ENCODE measurements at regions not wholly inside any gene's neighbourhood (a gene's known extent, or its start where the extent isn't known, plus 50 kb on each side); places are given as distances from the start of the nearest gene placed in this dataset.

- peak; percentile 59 for TF ChIP-seq CTCF (IDR thresholded peaks at IDR 0.05)
- no peak for TF ChIP-seq RORB (CRISPR knock-in tag; IDR thresholded peaks at IDR 0.05)
- no peak for TF ChIP-seq ZNF263 (CRISPR knock-in tag; IDR thresholded peaks at IDR 0.05; ENCODE audit: low read depth)
These were observed 94.1 kb downstream of the SLC25A47 start for GRCh38 chr14:100416921-100417860.
